Bronchial epithelial cell (primary cell): ENCODE measurements at regions not wholly inside any gene's neighbourhood (a gene's known extent, or its start where the extent isn't known, plus 50 kb on each side); places are given as distances from the start of the nearest gene placed in this dataset.

ENCODE experiments used
- DNase-seq: peaks from one replicate; pipeline ENCODE4 v3.0.0-alpha.2; 2010; ENCODE audit warnings: low read depth
- FAIRE-seq: peaks from 2 replicates; lab custom pipeline; 2011; peaks lifted over from hg19 to GRCh38; lab: Jason Lieb, UNC
- H3K27me3 ChIP-seq: 2 replicates; pipeline ENCODE4 v1.5.1; 2011; ENCODE audit warnings: low read length; ENCODE audit not compliant: control insufficient read depth, insufficient read depth
- H3K36me3 ChIP-seq: 2 replicates; pipeline ENCODE4 v1.5.1; 2011; ENCODE audit warnings: low read length; ENCODE audit not compliant: control insufficient read depth, insufficient read depth
- H3K4me3 ChIP-seq: 2 replicates; pipeline ENCODE4 v1.5.1; 2011; ENCODE audit warnings: mild to moderate bottlenecking, low read depth, low read length, control low read depth
- CTCF ChIP-seq: IDR thresholded peaks from 2 replicates; pipeline ENCODE4 v1.5.1; 2011; ENCODE audit warnings: mild to moderate bottlenecking, moderate library complexity, low read length, control low read depth, inconsistent platforms; ENCODE audit not compliant: insufficient read depth, severe bottlenecking

GRCh38 chr4:185936650-185937376 is 124.8 kb upstream of the SORBS2 start:
- H3K4me3 ChIP-seq: no peak overlapping the region
- peaks cover 1% of the 10 kb centered on the region for H3K27me3 ChIP-seq
- DNase-seq: no peak
- no peak for TF ChIP-seq CTCF
- FAIRE-seq: no peak
- no peaks in the 10 kb centered on the region for H3K36me3 ChIP-seq

GRCh38 chr4:185938654-185939053 is 126.7 kb upstream of the SORBS2 start:
- FAIRE-seq: no peak
- TF ChIP-seq CTCF: no peak
- no peak overlapping the region for H3K4me3 ChIP-seq

GRCh38 chr4:185941461-185941860 is 127.5 kb upstream of the TLR3 start:
- Histone ChIP-seq H3K27me3 (peaks cover 1% of the 10 kb centered on the region), H3K36me3 (no peaks in the 10 kb centered on the region), H3K4me3 (no peak overlapping the region)
- DNase-seq (peak; percentile 46), FAIRE-seq (no peak)
- TF ChIP-seq CTCF: no peak

More at GRCh38 chr4:185938654-185939053, 126.7 kb upstream of the SORBS2 start:
- peaks cover 1% of the 10 kb centered on the region for H3K27me3 ChIP-seq
- H3K36me3 ChIP-seq: no peaks in the 10 kb centered on the region
- DNase-seq: no peak

DNA sequence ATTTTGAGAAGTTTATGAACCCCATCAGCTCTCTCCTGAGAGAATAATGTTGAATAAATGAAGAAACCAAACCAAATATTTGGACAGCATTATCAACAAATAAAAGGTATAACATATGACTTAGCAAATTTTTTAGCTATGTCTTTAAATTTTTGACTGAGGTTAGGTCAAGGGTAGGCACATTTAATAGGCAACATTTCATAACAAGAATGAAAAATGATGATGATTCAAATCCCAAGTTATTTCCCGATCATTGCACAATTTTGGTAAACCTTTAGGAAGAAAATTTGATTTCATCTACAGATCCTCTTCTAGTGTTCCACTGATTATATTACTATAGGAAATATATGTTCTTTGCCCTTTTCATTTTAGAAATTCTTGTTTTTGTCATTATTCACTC is 123.7 kb upstream of the TLR3 start:
- DNase-seq: no peak
- Histone ChIP-seq H3K4me3 (no peak overlapping the region), H3K27me3 (no peaks in the 10 kb centered on the region), H3K36me3 (no peaks in the 10 kb centered on the region)
- FAIRE-seq: no peak
- no peak for TF ChIP-seq CTCF

DNA sequence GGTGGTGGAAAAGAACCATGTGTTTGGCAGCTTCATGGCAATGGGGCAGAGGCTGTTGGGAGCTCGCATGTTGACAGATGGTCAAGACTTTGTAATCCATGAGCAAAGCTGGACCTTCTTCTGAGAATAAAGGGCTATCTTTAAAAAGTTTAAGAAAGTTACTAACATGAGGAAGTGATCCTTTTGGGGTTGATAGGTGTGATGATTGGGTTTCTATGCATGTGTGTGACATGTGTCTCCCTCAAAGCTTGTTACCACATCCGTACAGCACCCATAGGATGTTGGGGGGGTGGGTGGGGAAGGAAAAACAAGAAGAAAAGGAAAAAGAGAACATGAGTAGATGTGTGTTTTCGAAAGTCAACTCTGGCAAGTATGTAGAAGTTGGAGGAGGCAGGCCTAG is 123.0 kb upstream of the TLR3 start:
- no peak overlapping the region for H3K4me3 ChIP-seq
- no peak for TF ChIP-seq CTCF
- DNase-seq: no peak
- no peak for FAIRE-seq
- H3K36me3 ChIP-seq: no peaks in the 10 kb centered on the region
- no peaks in the 10 kb centered on the region for H3K27me3 ChIP-seq

DNA sequence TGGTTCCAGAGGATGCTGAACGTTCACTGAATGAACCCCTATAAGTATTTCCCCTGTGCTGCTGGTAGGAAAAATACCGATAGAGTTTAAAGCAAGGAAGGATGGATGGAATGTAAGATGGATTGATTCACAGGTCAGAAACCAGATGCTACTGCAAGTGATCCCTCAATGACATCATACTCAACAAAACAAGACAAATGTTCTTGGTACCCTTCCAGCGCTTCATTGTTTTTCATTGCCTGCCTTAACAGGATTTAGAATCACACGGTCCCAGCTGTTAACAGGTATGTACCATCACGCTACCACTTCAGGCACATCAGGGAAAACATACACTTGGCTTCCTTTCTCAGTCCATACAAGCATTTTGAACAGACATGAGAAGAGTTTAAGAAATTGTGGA is 118.1 kb upstream of the TLR3 start:
- peak; percentile 18 for DNase-seq
- FAIRE-seq: no peak

More for the DNA sequence above, 118.1 kb upstream of the TLR3 start:
- Histone ChIP-seq H3K36me3 (no peaks in the 10 kb centered on the region), H3K27me3 (no peaks in the 10 kb centered on the region), H3K4me3 (no peak overlapping the region)
- TF ChIP-seq CTCF: no peak
